ENCODE measurements at regions not wholly inside any gene's neighbourhood (a gene's known extent, or its start where the extent isn't known, plus 50 kb on each side); places are given as distances from the start of the nearest gene placed in this dataset.
"Not testable (repeated sequence)": the region's sequence is repeated elsewhere in the genome, so short reads cannot be mapped to it uniquely, and the experiment has no call there.

DNA sequence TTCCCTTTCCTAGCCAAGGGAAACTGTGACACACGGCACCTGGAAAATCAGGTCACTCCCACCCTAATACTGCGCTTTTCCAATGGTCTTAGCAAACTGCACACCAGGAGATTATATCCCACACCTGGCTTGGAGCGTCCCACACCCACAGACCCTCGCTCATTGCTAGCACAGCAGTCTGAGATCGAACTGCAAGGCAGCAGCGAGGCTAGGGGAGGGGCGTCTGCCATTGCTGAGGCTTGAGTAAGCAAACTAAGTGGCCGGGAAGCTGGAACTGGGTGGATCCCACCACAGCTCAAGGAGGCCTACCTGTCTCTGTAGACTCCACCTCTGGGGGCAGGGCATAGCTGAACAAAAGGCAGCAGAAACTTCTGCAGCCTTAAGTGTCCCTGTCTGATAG lies 132.9 kb downstream of the TMEM167A start:
- DNase-seq: not testable (repeated sequence)

DNA sequence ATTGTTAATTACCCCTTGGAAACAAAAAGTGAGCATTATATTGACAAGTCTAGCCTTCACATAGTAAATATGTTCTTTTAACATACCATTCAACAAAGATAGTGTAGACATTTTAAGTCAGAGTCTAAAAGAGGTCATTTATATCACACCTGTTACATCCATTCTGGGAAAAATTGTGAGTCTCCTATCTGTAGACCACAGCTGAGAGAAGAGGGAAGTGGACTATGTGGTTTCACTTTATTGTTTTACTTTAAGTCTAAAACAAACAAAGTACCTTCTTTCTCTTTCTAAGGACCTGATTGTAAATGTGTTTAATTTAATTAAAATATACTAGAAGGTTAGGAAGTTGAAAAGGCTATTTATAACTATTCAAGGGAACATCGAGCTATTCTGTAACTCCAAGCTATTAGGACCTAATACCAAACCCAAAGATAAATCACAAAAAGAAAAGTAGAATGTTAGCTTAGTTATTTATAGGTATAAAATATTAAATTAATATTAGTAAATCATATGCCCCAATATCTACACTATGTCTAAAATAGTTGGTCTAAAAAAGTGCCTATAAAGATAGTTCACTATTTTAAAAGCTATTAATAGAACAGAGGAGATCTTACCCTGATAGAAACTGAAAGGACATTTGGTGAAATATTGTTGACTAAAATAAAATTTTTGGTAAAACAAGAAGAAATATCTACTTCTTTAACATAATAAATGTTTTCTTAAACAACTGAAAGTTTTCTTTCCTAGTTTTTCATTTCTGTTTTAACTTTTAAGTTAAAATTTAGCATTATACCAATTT lies 134.9 kb downstream of the TMEM167A start:
- no peak for DNase-seq

DNA sequence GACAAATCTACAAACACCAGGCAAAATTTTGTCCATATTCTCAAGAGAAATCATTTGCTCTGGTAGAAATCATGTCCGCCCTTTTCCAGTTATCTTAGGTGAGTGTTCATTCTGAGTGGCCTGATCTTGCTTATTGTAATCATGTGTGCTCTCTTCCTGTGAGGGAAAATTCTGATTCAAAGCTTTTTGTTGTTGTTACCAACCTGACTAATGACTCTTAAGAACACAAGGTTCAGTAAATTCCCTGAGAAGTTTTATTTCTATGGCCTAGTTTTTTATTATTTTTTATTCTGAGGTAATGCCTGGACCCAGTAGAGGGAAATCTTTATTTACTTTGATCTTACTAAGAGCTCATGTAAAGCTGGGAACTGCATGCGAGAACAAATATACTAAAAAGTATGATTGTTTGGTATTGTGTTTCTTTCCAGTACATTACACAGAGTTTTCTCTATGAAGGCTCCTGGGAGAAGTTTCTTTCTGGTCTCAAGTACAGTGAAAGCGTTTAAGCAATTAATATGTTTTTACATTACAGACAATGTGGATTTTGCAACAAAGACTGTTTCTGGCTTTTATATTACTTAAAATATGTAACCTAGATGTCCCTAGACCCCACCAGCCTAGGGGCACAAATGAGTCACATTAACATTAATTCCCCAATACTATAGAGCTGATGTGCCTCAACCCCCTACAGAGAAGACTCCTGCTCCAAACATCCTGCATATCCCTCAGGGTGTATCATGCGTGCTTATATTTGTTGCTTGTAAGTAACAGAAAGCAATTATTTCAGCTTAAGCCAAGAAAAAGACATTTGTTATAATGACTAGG lies 138.1 kb downstream of the TMEM167A start:
- DNase-seq: no peak

DNA sequence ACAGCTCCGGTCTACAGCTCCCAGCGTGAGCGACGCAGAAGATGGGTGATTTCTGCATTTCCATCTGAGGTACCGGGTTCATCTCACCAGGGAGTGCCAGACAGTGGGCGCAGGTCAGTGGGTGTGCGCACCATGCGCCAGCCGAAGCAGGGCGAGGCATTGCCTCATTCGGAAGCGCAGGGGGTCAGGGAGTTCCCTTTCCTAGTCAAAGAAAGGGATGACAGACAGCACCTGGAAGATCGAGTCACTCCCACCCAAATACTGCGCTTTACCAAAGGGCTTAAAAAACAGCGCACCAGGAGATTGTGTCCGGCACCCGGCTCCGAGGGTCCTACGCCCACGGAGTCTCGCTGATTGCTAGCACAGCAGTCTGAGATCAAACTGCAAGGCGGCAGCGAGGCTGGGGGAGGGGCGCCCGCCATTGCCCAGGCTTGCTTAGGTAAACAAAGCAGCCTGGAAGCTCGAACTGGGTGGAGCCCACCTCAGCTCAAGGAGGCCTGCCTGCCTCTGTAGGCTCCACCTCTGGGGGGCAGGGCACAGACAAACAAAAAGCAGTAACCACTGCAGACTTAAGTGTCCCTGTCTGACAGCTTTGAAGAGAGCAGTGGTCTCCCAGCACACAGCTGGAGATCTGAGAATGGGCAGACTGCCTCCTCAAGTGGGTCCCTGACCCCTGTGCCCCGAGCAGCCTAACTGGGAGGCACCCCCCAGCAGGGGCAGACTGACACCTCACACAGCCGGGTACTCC lies 144.5 kb downstream of the TMEM167A start:
- not testable (repeated sequence) for DNase-seq

DNA sequence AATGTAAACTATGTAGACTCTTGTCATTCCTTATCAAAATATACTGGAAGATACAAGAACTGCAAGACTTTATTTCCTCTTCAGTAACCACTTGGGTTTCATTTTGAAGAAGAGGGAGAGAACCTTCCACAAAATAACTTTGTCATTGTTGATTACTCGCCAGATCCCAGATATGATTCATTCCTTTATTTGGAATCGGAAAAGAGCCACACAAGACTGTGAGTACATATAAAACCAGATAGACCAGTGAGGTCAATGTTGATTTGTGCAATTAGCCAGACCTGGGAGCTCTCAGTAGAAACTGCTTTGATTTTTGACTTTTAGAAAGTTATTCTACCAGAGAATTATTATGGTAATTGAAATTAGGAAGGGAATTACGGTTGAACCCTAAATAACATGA lies 146.1 kb downstream of the TMEM167A start:
- DNase-seq: no peak

DNA sequence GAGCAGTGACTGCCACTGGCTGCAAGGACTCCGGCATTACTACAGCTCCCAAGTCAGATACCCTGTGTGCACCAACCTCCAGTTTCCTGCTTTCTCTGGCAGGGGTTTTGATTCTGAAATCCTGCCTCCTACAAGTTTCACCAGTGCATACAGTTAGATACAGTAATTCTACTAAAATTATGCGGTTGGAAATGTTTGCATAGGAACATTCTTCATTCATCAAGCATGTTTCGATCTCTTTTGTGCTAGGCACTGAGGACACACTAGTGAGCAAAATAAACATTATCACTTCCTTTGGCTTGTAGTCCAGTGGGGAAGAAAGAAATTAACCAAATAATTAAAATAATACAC lies 152.2 kb downstream of the TMEM167A start:
- no peak for DNase-seq

DNA sequence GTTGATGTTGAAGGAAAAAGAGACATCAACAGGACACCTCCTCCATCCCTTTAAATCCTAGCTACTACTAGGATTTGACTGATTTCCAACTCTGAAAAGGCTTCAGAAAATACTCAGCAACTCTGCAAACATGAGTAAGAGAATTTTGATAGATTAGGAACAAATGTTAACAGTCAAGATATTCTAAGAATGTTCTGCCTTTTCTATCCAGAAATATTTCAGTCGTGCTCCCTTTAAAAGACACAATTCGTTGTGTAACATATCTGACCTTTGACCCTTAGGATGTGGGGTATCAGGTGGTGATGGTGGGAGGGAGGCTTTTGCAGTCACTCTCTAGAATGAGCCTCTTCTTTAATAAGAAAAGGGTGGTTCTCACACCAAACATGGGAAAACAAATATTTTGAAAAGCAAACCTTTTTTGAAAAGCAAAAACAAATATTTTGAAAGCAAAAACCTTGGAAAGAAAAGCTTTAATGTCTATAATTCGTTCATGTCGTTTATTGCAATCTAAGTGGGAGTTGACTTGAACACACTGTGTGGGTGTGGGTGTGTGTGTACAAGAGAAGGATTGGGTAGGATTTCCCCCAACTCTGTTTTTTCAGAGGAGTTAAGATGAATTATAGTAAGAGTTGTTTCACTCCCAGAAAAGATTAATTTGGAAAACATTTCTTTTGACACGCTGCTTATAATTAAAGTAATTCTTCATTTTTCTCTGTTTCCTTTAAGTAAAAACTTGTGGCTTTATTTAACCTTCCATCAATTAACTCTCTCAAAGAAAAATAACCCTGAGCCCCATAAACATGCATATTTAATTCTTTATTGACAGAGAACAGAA lies 152.8 kb downstream of the TMEM167A start:
- DNase-seq: no peak

DNA sequence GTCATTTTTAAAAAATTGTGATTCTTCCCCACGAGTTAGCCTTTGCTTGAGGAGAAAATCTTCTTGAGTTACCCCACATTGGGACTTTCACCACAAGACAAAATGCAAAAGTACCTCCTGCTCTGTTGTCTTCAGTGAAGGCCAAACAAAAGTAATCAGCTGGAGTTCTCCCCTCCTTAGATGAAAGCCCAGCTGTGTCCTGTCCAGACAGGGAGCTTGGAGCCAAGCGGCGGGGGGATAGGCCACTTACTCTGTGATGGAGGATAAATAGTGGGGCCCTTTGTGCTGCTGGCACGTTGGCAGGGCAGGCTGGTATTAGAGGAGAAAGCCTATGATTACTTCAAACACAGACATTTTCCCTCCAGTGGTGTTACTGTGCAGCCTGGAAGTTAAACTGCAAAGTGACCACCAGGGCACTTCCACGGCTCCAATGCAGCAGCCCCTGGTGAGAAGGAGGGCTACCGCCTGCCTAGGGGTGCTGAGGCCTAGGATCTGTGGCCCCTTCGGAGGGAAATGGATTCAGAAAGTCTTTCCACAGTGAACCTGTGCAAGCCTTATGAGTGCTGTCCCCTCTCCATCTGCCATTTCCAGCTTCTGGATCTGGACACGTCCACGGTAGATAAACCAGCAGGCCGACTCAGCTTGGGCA lies 155.0 kb downstream of the TMEM167A start:
- DNase-seq: no peak

DNA sequence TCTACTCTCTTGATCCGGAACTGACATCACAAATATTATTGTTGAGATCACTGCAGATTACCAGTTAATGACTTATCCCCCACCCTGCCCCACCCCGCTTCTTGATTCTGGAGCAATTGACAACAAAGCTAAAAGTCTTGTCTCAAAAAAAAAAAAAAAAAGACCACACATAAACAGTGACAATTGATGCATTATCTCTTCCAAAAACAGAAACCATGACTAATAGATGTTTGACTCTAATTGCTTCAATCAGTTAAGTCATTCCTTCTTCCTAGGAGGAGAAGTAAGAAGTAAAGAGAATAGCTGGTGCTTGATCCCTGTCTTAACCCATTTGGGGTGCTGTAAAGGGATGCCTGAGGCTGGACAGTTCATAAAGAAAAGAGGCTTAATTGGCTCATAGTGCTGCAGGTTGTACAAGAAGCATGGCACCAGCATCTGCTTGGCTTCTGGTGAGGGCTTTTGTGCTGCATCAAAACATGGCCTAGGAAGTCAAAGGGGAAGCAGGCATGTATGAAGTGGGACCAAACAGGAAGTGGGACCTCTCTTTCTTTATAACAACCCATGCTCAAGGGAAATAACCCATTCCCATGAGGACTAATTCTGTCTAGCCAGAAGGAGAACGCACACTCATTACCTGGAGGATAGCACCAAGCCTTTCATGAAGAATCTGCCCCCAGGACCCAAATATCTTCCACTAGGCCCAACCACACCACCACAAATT lies 158.7 kb downstream of the TMEM167A start:
- DNase-seq: no peak

DNA sequence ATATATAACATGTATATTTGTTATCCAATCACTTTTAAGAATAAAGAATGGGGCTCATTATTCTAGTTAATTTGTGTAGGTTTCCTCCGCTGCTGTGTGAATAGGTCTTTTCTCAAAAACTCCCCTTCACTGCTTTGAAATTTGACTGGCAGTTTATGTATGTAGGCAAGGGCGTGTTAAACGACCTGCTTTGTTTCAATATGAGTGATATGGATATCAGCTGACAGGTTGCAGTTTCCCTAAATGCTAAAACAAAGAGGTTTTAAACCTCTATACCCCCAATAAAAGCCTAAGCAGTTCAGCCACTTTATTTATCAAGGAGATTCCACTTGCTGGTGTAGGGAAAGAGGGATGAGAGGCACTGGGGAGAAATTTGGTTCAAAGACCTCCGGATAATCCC lies 159.6 kb downstream of the TMEM167A start:
- no peak for DNase-seq

DNA sequence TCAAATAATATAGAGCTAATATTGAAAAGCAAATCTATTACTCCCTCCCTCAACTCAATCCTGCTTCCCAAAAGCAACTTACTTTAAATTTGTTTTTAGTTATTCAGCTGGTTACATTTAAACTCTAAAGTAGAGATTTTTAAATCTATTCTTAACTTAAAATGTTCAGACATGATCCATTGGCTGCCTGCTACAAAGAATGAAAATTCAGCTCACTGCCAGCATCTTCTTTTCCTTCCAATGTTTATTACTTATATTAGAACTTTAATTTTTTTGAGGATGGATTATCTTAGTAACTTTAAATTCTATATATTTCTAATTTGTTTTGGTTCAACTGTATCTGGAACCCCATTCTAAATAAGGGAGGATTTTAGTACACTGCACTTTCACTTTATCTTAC lies 163.2 kb downstream of the TMEM167A start:
- DNase-seq: no peak

DNA sequence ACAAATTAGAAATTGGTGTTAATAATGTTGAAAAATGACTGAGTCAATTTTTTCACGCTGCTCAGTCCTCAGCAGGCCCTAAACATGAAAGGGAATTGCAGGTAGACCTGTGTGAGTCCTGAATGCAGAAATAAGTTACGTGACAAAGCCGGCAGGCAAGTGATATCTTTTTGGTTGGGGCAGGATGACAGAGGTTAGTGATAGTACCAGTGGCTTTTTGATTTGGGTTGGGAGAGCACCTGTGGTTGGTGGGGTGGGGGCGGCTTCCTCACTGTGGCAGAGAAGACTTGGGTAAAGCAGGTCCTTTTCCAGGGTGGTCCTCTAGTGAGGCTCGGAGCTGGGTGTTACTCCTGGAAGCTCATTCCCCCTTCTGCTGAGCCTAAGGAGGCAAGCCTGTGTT lies 164.7 kb downstream of the TMEM167A start:
- DNase-seq: no peak

DNA sequence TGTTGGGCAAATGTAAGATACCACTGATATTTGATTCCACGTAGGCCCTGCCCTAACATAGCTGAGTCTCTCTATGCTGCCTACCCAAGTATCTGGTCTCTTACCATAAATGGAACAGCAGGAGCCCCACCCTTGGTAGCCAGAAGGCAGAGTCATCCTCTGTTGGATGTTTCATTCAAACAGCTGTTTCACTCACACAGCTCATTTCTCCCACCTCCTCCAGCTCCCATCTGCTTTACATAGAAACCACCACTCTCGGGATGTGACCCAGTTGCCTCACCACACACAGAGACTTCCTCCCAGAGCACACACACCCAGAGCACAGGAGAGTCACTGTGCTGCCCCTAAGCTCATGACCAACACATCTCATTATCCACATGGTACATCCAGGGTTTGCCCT lies 165.3 kb downstream of the TMEM167A start:
- DNase-seq: peak; percentile 20

DNA sequence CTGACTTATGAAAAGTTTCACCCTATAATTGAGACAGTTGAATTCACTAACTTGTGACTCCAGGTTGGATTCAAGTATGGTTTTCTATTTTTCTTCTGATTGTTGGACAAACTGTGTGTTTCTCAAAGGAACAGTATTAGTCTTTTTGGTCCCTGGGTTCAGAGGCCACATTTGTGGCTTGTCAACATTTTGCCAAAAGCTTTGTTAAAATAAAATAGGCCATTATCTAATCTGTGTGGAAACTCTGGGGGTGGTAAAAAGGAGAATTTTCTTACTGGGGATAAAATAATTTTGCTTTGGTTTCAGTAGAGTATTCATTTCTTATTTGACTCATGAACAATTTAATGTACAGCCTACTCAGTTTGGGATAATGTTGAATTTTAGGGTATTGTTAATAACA lies 166.3 kb downstream of the TMEM167A start:
- DNase-seq: no peak

DNA sequence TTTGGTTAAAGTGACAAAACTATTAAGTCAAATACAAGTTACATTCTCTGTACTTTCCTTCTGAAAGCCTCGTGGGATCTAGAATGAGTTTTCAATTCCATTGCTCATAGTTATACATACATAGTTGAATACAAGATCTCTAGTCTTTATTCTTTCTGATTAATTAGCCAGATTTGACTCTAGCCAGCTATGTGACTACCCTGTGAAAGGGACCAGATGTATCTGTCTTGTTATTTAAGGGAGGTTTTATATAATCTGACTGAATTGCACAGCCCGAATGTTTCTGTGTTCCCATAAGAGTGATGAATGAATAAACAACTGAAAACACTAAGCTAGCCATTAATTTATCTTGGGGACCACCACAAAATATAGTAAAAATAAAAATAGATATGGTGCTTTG lies 166.7 kb downstream of the TMEM167A start:
- no peak for DNase-seq

DNA sequence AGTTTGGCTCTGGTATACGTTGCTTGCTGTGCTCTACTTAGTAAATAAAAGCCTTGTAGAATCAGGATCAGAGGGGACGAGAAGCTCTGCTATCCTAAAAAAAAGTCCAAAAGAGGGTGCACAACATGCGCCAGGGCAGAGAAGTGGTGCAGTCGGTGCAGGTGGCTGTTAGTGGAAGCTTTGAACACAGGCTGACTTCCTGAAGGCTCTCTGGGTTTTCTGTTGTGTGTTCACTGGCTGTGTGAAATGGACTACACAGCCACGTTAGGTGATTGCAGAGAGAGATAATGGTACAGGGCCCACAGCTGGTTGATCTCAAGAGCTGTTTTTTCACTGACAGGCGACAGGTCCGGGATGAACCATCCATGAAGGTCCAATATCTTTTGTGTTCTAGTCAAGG lies 167.4 kb downstream of the TMEM167A start:
- DNase-seq: no peak

DNA sequence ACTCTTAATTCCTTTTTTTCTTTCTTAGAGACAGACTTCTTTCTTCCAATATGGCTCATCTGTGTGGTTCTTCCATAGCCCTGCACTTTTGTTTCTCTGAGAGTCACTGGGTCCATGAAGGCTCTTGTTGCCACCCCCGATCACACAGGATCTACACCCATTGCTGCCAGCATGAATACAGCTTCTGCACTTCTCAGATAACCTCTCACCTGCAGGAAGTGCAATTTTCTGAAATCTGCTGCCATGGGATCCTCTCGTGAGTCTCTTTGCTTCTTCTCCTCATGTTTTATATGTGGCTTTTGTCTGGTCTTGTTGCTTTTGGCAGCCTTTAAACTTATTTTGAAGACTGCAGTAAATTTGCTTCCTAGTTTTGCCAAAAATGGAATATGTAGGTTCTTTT lies 171.2 kb downstream of the TMEM167A start:
- no peak for DNase-seq

DNA sequence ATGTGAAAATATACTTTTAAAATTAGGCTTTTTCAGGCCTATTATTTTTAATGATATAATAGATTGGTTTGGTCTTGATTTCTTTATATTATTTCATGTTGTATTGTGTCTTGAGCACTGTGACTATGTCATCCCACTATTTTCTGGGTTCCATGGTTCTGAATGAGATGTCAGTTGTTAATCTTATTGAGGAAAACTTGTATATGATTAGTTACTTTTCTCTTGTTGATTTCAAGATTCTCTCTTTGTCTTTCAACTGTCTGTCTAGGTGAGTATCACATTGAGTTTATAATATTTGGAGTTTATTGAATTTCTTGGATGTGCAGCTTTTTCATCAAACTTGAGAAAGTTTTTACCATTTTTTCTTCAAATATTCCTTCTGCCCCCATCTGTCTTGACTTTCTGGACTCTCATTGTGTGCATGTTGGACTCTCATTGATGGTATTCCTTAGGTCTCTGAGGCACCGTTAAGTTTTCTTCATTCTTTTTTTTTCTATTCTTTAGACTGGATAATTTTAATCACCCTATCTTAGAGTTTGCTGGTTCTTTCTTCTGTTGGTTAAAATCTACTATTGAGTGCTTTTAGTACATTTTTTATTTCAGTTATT lies 175.8 kb downstream of the TMEM167A start:
- DNase-seq: no peak

DNA sequence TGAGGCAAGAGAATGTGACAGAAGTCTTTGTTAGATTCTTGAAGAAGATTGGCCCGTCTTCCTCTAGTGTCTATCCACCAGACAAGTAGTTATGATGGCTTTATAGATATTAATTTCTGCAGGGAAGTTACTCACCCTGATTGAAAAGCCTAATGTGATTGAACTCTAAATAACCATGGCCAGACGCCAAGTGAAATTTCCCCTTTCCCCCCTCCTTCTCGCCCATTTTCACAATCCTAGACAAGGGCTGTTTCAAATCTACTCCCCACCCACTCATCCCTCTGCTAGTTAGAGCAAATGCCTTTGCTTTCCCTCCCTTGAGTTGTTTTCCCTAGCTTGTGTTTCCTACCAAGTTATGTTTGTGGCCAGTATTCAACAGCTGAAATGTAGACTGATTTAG lies 182.5 kb downstream of the TMEM167A start:
- DNase-seq: no peak

DNA sequence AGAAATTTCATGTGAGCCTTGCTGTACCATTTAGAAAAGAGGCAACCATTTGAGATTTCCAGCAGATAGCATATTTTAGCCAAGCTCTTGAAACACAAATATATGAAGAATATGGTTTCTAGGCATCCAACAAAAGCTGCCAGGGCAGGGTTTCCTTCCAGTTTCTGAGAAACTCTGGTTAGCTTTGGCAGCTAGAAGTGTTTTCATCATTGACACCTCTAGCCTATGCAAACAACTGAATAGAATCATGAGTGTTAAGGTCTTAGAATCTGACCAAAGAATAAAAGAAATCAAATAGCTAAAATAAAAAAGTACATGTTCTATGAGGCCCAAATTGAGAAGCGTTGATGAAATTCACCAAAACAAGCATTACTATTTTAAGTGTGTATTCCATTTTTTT lies 188.1 kb downstream of the TMEM167A start:
- DNase-seq: no peak

DNA sequence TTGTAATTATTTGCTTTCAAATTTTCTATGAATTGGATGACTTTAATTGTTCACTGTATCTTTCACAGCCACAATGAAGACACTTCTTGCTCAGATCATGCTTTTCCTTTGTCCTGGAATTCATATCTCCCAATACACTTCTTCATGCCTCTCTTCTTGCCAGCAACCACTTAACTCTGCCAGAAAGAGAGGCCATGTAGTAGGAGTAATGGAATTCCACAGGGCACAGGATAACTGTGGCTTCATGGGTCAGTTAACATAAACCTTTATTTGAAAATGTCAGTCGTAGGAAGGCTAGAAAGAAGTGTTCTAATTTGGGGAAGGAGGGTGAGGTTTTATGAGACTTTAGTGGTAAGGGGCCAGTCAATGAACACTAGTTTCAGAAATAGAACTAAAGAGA lies 190.3 kb downstream of the TMEM167A start:
- DNase-seq: no peak

Data from NCI-H1694 (cell line).